ENCODE measurements at regions not wholly inside any gene's neighbourhood (a gene's known extent, or its start where the extent isn't known, plus 50 kb on each side); places are given as distances from the start of the nearest gene placed in this dataset.

- DNase-seq (ENCODE audit: extremely low read depth, low read depth) = no peak
- TF ChIP-seq, protein P1, sequence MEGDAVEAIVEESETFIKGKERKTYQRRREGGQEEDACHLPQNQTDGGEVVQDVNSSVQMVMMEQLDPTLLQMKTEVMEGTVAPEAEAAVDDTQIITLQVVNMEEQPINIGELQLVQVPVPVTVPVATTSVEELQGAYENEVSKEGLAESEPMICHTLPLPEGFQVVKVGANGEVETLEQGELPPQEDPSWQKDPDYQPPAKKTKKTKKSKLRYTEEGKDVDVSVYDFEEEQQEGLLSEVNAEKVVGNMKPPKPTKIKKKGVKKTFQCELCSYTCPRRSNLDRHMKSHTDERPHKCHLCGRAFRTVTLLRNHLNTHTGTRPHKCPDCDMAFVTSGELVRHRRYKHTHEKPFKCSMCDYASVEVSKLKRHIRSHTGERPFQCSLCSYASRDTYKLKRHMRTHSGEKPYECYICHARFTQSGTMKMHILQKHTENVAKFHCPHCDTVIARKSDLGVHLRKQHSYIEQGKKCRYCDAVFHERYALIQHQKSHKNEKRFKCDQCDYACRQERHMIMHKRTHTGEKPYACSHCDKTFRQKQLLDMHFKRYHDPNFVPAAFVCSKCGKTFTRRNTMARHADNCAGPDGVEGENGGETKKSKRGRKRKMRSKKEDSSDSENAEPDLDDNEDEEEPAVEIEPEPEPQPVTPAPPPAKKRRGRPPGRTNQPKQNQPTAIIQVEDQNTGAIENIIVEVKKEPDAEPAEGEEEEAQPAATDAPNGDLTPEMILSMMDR (IDR thresholded peaks at IDR 0.05; ENCODE audit: low read depth, low read length) = no peak
These were observed 193.5 kb upstream of the CNOT2 start for GRCh38 chr12:70049596-70050360.

DNA sequence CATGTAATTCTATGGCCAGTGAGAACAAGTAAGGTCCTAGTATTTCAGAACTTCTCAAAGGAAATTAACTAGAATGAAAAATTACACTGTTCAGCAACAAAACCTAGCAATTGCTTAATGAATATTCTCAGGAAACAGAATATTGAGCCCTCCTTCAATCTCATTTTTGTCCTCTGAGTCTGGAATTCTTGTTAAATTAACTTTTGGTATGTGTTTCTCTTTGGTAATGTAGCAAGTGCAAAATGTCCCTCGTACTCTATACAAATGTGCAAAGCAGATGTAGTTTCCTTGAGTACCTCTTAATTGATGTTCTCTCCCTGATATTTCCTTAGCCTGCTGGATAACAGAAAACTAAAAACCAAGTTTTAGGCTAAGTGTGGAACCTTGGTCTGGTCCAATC is 190.8 kb upstream of the CNOT2 start:
- TF ChIP-seq, protein P1 (IDR thresholded peaks at IDR 0.05; ENCODE audit: low read depth, low read length) = no peak
- DNase-seq (ENCODE audit: extremely low read depth, low read depth) = no peak

- DNase-seq (ENCODE audit: extremely low read depth, low read depth) = peak; percentile 35
- TF ChIP-seq, protein P1 (IDR thresholded peaks at IDR 0.05; ENCODE audit: low read depth, low read length) = no peak
These were observed 190.2 kb upstream of the CNOT2 start for GRCh38 chr12:70052931-70053497.

DNA sequence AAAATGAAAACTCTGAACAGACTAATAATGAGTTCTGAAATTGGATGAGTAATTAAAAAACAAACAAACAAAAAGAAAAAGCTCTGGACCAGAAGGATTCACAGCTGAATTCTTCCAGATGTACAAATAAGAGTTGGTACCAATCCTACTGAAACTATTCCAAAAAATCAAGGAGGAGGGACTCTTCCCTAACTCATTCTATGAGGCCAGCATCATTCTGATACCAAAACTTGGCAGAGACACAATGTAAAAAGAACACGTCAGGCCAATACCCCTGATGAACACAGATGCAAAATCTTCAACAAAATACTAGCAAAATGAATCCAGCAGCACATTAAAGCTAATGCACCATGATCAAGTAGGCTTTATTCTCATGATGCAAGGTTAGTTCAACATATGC is 183.9 kb upstream of the CNOT2 start:
- no peak for DNase-seq (ENCODE audit: extremely low read depth, low read depth)
- TF ChIP-seq, protein P1 (IDR thresholded peaks at IDR 0.05; ENCODE audit: low read depth, low read length) = no peak

GRCh38 chr12:70060634-70061033 is 182.6 kb upstream of the CNOT2 start:
- TF ChIP-seq, protein P1 (IDR thresholded peaks at IDR 0.05; ENCODE audit: low read depth, low read length) = no peak
- DNase-seq (ENCODE audit: extremely low read depth, low read depth) = no peak

DNA sequence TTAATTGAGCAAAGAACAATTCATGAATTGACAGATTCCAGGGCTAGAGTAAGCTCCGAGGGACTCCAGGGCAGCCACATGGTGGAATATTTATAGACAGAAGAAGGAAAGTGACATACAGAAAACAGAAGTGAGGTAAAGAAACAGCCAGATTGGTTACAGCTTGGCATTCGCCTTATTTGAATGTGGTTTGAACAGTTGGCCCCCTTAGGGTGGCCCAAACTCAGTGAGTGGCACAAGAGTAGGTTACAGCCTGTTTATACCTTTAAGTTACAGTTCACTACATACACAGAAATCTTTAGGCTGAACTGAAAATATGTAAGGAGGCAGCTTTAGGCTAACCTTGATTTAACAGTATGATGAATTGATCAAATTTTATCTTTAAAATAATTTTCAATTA is 174.5 kb upstream of the CNOT2 start:
- no peak for DNase-seq (ENCODE audit: extremely low read depth, low read depth)
- TF ChIP-seq, protein P1 (IDR thresholded peaks at IDR 0.05; ENCODE audit: low read depth, low read length) = no peak
